ENCODE measurements at regions not wholly inside any gene's neighbourhood (a gene's known extent, or its start where the extent isn't known, plus 50 kb on each side); places are given as distances from the start of the nearest gene placed in this dataset.

- TF ChIP-seq CTCF (IDR thresholded peaks at IDR 0.05) (no peak), POLR2A (IDR thresholded peaks at IDR 0.05) (no peak)
Observed at GRCh38 chr12:91565246-91565645, 382.6 kb upstream of the DCN start.

All from heart left ventricle (tissue), 13 donors.